C4-2B (cell line): ENCODE measurements at regions not wholly inside any gene's neighbourhood (a gene's known extent, or its start where the extent isn't known, plus 50 kb on each side); places are given as distances from the start of the nearest gene placed in this dataset.

Experiments used
- ZFX ChIP-seq: fragments of 450-650 bp; IDR thresholded peaks from 2 replicates; pipeline ENCODE4 v1.6.1; 2017
- TF ChIP-seq, protein P1 (sequence below): fragments of 450-650 bp; conservative IDR thresholded peaks from 2 replicates; pipeline ENCODE4 v1.5.1; 2017; ENCODE audit warnings: mild to moderate bottlenecking

GRCh38 chr7:114835303-114835702 is 86.6 kb upstream of the MDFIC start:
- TF ChIP-seq, protein P1, sequence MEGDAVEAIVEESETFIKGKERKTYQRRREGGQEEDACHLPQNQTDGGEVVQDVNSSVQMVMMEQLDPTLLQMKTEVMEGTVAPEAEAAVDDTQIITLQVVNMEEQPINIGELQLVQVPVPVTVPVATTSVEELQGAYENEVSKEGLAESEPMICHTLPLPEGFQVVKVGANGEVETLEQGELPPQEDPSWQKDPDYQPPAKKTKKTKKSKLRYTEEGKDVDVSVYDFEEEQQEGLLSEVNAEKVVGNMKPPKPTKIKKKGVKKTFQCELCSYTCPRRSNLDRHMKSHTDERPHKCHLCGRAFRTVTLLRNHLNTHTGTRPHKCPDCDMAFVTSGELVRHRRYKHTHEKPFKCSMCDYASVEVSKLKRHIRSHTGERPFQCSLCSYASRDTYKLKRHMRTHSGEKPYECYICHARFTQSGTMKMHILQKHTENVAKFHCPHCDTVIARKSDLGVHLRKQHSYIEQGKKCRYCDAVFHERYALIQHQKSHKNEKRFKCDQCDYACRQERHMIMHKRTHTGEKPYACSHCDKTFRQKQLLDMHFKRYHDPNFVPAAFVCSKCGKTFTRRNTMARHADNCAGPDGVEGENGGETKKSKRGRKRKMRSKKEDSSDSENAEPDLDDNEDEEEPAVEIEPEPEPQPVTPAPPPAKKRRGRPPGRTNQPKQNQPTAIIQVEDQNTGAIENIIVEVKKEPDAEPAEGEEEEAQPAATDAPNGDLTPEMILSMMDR = no peak
- no peak for TF ChIP-seq ZFX
